Heart left ventricle (tissue), 13 donors: ENCODE measurements at regions not wholly inside any gene's neighbourhood (a gene's known extent, or its start where the extent isn't known, plus 50 kb on each side); places are given as distances from the start of the nearest gene placed in this dataset.

Experiments used
- CTCF ChIP-seq, 12 donors: fragments of 200-600 bp; sonication (generic) in 4 of 12; IDR thresholded peaks; one replicate each; pipeline versions ENCODE4 v1.5.0 to v1.8.0; 2018 to 2022; ENCODE audit warnings: antibody characterized with exemption in 12 of 12, mild to moderate bottlenecking in 5 of 12
- POLR2A ChIP-seq, 2 donors: fragments of 450-650 bp; IDR thresholded peaks; one replicate each; pipeline ENCODE4 v1.6.1; 2017; ENCODE audit warnings: antibody characterized with exemption in 2 of 2, mild to moderate bottlenecking in 2 of 2, moderate library complexity in 2 of 2
- donor health status: ischemic (EF 13 %, LVEDD 7.1; RV severe dilation, severe dysfunction).
- donor health status: DM: no; HTN: yes; CAD: no.
- donor health status: DM: no; HTN: no; CAD: no.
- donor health status: ischemic (EF 25% LVEDD 6.9; RV normal size, moderate dysfunction).
- donor health status: ischemic (EF 25% LVEDD 5.7; RV mildly dilated, moderate dysfunction).
- donor health status: ischemic (EF 35%, LVEDD 5.7; RV mildly dilated, moderate dysfunction).
- donor health status: nonischemic (EF 11% LVEDD 7.7; RV severe dilation, severe dysfunction).
- donor health status: DM: yes; HTN: yes; CAD: no.
- donor health status: PGD.
- donor health status: ischemic (EF 29% LVEDD 5.4; RV normal size, mild dysfunction).
- donor health status: nonischemic (EF 23%, LVEDD 6.1; RV moderate dilation, normal function).

GRCh38 chr5:67267512-67268216 lies 71.1 kb upstream of the CD180 start:
- TF ChIP-seq CTCF (IDR thresholded peaks at IDR 0.05) (no peak), POLR2A (IDR thresholded peaks at IDR 0.05) (no peak)
